ENCODE measurements at regions not wholly inside any gene's neighbourhood (a gene's known extent, or its start where the extent isn't known, plus 50 kb on each side); places are given as distances from the start of the nearest gene placed in this dataset.
"Not testable (repeated sequence)": the region's sequence is repeated elsewhere in the genome, so short reads cannot be mapped to it uniquely, and the experiment has no call there.

DNA sequence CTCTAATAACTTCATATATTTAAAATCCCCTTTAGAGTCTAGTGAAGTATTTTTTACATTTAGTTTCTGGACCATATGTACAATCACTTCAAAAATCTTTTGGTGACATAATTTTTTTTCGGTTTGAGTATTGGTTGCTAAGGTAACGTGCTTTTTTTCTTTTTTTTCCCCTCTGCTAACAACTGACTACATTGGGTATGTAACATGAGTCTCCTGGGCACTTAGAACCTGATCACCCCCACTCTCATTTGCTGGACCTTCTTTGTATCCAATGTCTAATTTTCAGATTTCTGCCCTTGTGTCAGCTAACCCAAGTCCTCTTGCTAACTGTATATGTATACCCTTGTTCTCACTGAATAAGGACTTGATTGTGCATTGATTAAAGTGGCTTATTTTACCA lies 592.9 kb upstream of the FLRT2 start:
- DNase-seq (ENCODE audit: low read depth, low spot score): no peak

DNA sequence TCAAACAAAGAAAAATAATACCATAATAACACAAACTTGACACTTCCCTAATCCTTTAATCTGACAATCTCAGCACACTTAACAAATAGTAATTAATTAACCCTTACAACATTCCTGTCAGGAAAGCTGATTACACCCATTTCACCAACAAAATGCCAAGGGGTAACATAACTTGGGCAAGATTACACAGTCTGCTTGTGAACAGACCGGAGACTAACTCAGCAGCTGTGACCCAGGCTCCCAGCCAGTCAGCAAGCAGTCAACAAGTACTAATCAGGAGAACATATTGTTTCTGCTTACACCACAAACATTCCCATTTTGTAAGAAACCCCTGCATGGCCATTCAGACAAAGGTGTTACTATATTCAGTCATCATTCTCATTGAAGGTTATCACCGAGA lies 592.5 kb upstream of the FLRT2 start:
- DNase-seq (ENCODE audit: low read depth, low spot score): no peak

DNA sequence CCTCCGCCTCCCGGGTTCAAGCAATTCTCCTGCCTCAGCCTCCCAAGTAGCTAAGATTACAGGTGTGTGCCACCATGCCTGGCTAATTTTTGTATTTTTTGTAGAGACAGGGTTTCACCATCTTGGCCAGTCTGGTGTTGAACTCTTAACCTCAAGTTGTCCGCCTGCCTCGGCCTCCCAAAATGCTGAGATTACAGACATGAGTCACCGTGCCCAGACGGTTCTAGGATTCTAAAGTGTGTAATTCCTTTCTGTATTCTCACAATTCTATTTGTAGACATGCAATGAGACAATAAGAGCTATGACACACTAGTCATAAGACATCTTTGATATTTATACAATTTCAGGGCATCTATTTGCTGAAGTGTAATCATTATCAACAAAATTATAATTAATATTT lies 585.0 kb upstream of the FLRT2 start:
- DNase-seq (ENCODE audit: low read depth, low spot score): not testable (repeated sequence)

DNA sequence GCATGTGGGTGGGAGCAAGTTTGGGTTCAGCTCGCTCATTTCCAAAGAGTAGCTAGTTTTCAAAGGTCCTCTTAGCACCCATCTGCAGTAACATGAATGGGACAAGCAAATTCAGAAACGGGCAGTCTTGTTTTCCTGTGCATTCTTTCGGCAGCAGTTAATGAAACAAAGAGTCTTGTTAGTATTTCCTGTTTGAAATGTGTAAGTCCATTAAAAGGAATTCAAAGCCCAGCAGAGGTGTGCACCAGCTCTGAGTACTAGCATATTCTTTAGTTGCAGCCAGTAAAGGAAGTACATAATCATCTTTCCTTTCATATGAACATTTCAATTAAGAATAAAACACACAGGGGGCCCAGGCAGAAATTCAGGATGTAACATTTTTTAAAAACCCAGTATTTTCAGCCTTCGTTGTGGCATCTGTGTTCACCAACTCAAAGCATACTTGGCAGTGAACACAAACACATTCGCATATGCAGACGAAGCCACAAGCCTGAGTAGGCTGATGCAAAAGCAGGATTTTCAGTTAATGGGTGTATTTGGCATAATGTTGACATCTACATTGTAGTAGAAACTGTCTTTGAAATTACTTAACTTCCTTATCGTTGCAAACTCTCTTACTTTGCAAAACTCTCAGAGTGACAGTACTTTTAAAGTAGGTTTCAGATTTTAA lies 570.0 kb upstream of the FLRT2 start:
- no peak for DNase-seq (ENCODE audit: low read depth, low spot score)

DNA sequence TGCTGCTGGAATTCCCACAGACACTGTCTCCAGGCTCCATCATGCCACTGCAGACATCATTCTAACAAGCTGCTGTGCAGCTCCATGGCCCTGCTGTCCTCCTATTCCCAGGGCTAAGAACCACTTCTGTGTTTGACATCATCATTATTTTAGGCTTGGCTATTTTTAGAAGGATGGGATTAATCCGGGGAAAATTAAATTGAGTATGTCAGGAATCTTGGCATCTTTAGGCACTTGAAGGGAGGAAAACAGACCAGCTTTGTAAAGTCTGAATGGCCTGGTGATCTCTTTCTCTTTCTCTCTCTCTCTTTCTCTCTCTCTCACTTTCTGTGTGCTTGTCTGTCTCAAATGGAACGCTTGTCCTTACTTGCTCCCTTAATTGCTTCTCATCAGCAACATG lies 568.3 kb upstream of the FLRT2 start:
- no peak for DNase-seq (ENCODE audit: low read depth, low spot score)

DNA sequence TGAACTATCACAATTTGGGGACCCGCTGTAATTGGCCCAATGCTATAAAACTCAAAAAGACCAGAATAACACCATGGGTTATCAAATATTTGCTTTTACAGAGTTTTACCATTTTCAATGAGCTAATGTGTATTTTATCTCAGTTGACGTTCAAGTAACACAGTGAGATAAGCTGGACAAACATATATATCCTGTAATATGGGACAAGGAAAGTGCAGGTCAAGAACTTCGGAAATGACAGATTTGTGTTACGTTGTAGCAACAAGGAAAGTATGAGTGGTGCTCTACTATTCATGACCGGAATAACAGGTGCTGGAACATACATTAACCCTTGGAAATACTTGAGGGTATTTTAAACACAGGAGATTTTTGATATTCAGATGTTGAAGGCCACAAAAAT lies 566.4 kb upstream of the FLRT2 start:
- no peak for DNase-seq (ENCODE audit: low read depth, low spot score)

DNA sequence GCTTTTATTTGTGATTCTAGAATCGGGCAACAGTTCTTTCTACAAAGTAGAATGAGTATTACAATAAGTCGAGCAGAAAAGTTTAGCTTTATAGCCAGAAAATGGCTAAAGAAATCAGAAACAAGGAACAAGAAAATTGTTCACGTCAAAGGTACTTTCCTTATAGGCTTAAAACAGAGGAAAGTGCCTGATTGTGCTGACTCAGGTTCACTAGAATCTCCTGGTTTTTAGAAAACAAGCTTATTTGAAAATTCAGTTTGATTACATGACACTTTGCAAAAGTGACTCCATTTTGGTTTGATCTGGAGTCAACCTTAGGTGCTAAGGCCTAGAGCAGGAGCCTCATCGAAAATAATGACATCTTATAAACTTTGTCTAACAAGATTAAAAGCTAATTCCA lies 564.7 kb upstream of the FLRT2 start:
- no peak for DNase-seq (ENCODE audit: low read depth, low spot score)

DNA sequence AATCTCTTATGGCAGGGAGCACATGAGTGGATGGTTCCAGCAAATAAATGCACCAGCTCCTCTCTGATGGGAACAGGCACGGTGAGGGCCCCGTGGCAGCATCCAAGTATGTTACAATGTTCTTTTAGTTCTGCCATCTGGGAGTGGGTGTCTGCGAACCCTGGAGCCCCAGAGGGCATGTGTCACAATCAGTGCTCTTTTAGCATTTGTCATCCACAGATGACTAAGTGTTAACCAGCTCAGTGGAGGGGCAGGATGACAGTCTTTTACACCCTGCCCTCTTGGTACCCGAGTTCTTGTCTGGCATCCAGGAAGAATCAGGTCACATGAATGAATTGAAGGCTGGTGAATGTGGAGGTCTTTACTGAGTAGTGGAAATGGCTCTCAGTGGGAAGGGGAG lies 560.4 kb upstream of the FLRT2 start:
- no peak for DNase-seq (ENCODE audit: low read depth, low spot score)

DNA sequence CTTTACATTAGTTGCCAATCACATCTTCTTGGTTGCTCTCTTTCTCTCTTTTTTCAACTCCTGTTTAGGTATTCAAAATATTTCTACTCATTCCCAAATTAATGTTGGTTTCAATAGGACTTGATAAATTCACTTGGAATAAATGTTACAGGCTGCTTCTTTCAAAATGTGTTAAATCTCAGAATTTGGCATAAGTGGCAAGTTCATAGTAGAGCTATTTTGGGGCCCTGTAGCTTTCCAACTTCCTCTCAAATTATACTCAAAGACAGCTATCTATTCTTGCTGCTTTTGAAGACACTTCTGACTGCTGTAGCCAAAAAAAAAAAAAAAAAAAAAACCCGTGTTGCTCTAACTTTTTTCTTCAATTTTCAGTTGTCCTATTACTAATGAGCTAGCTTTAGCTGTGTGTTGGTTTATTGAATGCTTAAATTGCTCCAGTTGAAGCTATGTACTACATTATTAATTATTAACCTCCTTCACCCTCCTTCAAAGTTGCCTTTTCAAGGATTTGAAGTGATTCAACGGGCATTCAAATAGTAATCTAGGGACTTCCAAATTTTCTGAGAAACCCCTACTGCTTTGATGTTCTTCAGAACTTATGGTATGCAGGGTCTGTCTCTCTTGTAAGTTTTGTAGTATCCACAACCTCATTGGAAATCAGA lies 554.6 kb upstream of the FLRT2 start:
- no peak for DNase-seq (ENCODE audit: low read depth, low spot score)

DNA sequence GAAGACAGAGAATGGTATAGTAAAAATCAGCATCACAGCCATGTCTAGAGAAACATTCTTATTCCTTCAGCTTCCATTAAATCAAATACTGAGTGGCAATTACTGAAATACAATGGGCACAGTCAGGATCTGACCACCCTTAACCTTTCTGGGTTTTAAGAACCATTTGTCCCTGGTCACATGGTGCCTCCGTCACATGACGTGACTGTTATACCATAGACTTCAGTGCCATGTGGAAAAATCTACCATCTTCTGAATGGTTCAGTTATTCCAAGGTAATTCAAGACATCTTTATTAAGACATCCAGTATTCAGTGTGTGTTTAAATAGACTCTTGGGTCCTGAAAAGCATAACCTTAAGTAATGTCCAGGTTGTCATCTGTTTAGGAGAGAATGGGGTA lies 553.1 kb upstream of the FLRT2 start:
- DNase-seq (ENCODE audit: low read depth, low spot score): no peak

DNA sequence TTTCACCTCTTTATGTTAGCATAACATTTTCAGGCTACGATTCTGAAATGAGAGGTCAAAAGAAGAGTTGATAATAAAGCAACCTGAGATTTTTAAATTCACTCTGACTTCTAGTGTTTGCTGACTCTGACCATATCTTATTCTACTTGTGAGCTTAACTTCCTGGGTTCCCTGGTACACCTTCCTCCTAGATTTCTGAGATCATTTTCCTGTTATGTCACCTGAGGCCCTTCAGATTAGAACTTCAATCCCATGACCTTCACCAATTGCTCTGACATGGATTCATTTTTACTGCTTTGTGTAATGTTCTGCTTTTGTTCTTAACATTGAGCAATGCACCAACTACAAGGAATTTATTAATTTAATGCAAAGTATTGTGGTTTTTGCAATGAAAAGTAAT lies 542.9 kb upstream of the FLRT2 start:
- DNase-seq (ENCODE audit: low read depth, low spot score): no peak

DNA sequence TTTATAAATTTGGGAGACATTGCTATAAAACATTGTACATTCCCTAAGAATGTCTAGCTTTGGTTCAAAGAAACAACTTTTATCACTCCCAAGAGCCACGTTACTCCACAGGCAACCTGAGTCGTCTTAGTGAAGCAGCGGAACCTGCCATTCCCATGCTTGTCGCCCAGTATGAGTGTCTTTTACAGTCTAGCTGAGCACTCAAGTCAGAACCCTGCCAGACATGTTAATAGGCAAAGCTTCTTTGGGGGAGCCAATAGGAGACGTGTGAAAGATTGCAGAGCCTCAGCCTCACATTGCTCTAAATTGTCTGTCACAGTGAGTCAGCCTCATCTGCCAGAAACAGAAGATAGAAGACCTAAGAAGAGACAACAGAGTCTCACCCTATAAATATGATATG lies 541.6 kb upstream of the FLRT2 start:
- no peak for DNase-seq (ENCODE audit: low read depth, low spot score)

DNA sequence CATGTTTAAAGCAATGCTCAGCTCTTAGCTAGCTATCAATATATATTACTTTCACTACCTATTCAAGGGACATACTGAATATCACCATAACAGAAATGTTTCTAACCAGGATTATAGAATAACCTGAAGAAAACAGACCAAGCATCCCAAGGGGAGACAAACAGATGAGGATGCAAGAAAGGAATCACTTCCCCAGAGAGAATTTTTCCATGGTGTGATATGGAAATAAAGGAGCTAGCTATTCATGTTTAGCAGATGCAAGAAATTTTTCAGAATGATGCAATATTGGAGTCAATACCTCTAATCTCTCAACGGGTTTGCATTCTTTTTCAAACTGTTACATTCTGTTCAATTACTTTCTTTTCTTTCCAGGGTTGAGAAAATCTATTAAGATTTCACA lies 538.9 kb upstream of the FLRT2 start:
- no peak for DNase-seq (ENCODE audit: low read depth, low spot score)

DNA sequence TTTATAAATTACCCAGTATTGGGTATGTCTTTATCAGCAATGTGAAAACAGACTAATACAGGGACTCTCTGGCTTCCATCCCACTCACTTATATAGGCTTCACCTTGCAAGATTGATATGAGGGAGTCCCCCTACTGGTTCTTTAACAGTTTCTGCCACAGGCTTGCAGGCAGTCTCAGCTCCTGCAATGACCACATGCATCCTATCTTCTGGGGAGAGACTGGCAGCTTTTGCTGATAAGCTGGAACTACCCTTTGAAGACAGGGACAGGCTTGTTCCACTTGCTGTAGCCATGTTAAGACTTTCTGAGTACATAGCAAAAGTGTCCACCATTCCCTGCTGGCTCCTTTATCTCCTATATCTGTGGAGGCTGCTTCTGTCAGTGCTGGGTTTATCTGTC lies 531.7 kb upstream of the FLRT2 start:
- DNase-seq (ENCODE audit: low read depth, low spot score): no peak

DNA sequence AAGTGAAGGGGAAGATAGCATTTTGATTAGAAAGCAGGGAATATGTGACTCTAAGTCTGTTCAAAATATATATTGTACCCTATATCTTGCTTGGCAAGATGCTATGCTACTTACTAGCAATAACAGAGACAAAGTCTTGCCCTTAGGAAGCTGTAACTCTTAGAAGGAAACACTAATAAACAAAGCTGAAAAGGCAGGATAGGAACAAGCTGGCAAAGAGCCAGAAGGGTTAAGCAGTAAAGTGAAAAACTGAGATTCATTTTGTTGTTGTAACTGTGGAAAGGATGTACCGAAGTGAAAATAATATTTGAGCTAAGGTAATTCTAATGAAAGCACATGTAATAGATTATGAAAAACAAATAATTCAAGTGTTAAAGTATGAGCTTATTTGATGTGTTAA lies 527.1 kb upstream of the FLRT2 start:
- no peak for DNase-seq (ENCODE audit: low read depth, low spot score)

DNA sequence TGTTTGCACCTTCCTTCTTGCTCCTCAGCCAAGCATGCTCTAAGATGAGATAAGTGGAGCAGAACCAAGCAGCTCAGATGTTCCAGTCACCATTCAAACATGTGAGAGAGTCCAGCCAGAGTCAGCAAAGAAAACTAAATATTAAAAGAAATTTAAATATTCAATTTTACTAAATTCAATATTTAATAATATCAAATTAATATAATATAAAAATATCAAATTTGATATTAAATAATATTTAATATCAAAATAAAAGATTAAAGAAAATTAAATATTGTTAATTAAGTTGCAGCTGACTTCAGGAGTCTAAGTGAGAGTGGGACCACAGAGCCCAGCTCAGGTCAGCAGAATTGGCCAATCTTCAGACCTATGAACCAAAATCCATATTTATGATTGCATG lies 526.1 kb upstream of the FLRT2 start:
- no peak for DNase-seq (ENCODE audit: low read depth, low spot score)

DNA sequence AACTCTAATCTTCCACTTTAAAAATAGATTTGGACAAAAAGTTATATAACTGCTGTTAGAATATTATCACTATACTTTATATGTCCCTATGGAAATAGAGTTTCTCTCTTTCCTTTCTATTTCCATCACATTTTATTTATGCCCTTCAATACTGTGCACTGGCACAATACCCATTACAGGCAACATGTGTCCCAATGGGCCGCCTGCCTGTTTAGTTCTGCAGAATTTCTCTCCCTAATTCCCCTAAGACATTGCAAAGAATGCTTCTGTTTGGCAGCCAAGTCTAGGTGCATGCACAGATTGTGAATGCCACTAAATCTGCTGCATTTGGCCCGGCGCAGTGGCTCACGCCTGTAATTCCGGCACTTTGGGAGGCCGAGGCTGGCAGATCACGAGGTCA lies 520.4 kb upstream of the FLRT2 start:
- no peak for DNase-seq (ENCODE audit: low read depth, low spot score)

DNA sequence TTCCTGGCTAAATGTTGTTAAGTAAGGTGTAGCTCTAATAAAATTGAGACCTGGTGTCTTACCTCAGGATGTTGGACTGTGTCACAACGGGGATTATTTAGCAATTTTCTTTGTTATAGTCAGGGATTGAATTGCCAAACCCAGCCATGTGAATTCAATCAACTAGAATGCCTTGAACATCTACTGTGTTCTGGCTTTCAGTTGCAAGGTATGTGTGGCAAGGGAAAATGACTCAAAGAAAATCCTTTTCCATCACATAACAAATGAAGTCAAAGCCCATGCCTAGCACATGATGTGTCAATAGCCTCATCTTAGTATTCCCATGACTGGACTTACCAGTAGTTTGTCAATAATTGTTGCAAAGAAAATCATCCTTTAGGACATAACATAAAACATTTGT lies 519.8 kb upstream of the FLRT2 start:
- no peak for DNase-seq (ENCODE audit: low read depth, low spot score)

DNA sequence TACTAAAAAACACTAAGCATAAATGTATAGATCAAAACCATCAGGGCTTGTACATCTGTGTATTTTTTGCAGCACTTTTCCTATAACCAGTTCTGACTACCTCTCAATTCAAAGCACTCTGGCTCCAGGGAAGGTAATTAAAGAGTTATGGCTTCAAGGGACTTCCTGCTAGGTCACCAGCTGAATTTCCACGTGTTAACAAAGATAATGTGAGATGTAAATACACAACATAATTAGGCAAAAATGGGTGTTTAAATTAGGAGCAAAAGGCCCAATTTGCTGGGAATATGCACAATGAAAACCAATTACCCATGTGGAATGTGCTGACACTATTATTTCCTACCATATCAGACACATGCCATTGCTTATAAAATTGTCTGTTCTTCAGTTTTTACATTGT lies 513.4 kb upstream of the FLRT2 start:
- no peak for DNase-seq (ENCODE audit: low read depth, low spot score)

DNA sequence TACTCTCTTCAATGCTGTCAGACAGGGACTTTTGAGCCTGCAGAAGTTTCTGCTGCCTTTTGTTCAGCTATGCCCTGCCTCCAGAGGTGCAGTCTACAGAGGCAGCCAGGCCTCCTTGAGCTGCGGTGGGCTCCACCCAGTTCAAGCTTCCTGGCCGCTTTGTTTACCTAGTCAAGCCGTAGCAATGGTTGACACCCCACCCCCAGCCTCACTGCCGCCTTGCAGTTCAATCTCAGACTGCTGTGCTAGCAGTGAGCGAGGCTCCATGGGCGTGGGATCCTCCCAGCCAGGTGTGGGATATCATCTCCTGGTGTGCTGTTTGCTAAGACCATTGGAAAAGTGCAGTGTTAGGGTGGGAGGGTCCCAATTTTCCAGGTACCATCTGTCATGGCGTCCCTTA lies 506.1 kb upstream of the FLRT2 start:
- DNase-seq (ENCODE audit: low read depth, low spot score): not testable (repeated sequence)

DNA sequence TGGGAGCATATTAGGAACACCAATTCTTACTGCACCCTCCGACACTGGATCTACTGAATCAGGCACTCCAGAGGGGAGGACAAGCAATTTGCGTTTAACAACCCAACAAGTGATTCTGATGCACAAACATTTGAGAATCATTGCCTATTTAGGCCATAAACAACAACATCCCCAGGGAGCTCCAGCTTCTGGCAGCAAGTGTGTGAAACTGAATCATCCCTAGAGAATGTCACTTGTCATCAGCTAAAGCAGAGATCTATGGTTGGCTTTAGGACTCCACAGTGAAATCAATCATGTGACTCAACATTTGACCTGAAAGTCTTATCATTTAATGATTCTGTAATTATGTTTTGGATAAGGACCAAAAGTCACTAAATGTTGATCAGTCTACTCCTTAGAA lies 505.0 kb upstream of the FLRT2 start:
- DNase-seq (ENCODE audit: low read depth, low spot score): no peak

DNA sequence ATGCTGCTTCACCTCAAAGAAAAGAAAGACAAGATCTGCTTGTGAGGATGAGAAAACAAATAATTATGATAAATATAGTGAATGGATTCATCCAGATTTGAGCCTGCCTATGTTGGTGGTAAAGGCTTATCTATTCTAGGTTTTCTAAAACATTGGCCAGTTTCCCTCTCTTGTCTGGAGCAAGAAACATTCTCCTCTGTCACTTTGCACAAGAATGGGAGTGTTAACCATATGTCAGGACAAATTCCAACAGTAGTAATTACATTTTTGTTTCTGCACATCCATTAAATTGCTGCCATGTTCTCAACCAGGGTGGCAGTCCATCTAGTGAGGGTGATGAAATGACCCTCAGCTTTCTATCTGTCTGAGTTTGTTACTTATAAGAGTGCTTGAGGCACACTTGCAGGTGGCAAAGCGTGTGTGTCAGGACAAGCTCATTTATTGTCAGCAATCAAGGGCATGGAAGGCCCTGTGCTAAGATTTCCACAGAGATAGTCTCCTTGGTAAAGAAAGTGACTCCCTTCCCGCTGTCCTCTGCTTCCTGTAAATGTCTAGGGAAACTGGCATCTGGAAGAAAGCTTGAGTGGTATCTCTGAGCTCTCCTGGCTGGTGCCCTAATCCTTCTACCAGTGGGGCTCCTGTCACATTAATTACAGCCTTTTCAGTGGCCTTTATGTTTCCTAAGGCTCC lies 502.1 kb upstream of the FLRT2 start:
- DNase-seq (ENCODE audit: low read depth, low spot score): no peak

DNA sequence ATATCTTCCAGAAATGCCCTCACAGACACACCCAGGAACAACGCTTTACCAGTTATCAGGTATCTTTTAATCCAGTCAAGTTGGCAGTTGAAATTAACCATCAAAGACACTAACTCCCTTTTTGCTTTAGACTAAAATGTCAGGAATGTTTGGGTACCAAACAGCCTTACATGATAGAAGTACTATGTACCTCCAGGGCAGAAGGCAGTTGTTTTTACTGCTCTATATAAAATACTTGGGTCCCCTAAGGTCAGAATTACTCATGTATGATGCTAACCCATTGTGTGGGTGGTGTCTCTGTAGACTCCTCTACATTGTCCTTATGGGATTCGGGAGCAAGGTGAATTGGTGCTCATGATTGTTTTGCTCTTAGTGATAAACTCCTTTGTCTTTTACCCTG lies 492.5 kb upstream of the FLRT2 start:
- no peak for DNase-seq (ENCODE audit: low read depth, low spot score)

All from brain pericyte (primary cell).